Hindlimb muscle (tissue), 1 donor: ENCODE measurements at regions not wholly inside any gene's neighbourhood (a gene's known extent, or its start where the extent isn't known, plus 50 kb on each side); places are given as distances from the start of the nearest gene placed in this dataset.

Experiments used
- DNase-seq: peaks from one replicate; pipeline ENCODE4 v3.0.0-alpha.2; 2013

DNA sequence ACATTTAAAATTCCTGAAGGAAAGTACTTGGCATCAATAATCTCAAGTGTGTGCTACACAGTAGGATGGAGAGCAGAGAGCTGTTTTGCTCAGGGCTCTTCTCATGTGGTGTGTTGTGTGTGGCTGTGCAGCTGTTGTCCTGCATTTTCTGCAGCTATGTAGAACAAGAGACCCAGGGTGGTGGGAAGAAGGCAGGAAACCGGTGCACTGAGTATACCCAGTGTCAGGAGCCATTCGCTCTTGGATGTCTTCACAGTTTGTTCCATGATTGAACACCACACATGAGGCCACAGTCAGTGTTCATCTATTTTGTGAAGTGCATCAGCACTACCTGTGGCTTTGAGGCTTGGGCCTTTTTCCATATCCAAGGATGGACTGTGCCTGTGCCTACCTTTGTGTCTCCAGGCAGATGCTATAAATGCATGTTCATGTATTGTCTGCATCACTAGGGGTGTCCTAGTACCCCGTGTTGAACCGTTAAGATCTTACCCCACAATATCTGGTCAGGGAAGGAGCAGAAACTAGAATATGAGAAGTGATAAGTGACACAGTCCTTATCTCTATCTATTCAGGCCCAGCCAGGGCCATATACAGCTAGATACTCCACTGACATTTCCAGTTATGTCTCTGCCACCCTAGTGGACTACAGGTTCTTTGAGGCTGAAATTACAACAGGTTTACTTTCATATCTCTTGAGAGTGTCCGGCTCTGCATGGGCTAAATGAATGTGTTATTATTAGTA lies 194.3 kb downstream of the NR2F2 start:
- DNase-seq: no peak

DNA sequence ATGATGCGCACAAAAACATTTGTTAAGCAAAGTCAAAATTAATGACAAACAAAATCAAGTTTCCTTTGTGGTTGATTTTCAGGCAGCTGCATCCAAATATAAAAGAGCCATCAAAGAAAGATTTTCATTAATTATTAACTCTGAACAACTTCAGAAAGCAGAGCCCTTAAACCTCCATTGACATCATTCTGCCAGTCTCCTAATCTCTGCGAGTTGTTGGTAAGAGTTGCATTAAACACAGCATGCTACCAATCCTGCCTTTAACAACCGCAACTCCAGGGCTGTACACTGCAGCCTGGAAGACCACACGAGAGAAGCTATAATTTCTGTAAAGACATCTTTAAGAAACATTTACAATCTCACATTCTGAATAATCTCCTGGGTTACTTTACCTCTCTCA lies 204.6 kb downstream of the NR2F2 start:
- no peak for DNase-seq

DNA sequence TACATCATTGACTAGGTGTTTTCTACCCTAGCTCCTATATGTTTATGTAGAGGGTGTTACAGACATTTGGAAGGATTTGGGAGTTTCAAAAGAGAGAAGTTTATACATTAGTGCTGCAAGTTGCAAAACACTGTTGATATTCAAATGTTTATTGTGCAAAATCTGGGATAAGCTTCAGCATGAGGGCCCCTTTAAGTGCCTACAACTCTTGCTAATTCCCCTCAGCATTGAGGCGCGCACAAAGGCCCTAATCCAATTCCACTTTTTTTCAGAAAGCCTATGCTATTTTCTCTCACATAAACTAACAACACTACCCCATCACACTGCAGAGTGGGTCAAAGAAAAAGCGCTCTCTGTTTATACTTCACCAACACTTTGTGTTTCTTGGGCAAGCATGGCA lies 208.0 kb downstream of the NR2F2 start:
- DNase-seq: no peak

DNA sequence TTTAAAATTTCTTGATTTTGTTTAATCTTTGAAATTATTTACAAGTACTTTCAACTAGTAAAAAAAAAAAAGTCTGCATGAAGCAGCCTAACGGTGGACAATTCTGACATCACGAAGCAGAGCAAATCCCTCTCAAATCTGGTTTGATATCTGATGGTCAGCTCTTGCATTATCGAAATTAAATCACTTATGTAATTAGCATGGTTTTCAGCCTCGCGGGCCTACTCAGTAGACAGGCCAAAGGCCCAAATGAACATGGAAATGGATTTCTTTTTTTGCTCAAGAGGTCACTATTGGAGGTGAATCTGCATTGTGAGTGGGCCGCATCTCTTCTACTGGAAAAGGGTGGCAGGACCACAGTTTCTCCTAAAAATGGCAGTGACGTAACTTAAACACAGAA lies 209.8 kb downstream of the NR2F2 start:
- DNase-seq: no peak

DNA sequence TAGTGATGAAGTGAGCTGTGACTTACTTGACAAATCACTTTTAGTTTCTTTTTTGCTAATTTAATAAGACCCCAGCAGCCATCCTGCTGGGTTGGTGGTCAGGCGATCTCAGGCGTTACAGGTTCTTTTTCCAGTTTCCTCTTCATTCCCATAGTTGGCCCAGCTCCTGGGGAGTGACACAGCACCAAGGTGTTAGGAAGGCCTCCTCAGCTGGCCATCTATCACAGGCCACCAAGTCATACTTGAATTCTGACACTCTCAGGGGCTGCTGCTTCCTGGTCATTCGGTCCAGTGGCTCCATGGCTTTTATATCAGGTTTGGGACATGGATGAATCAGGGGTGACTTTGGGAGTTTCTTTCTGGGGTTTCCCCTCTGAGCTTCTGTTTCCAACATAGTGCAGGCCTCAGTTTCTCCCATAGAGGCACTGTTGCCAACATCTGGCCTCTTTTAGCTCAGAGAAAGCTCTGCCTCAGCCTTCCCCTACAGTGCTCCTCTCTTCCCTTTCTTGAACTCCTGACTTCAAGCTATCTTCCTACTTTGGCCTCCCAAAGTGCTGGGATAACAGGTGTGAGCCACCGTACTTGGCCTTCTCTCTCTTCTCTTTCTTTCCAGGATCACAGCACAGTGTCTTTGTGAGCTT lies 211.8 kb downstream of the NR2F2 start:
- no peak for DNase-seq

DNA sequence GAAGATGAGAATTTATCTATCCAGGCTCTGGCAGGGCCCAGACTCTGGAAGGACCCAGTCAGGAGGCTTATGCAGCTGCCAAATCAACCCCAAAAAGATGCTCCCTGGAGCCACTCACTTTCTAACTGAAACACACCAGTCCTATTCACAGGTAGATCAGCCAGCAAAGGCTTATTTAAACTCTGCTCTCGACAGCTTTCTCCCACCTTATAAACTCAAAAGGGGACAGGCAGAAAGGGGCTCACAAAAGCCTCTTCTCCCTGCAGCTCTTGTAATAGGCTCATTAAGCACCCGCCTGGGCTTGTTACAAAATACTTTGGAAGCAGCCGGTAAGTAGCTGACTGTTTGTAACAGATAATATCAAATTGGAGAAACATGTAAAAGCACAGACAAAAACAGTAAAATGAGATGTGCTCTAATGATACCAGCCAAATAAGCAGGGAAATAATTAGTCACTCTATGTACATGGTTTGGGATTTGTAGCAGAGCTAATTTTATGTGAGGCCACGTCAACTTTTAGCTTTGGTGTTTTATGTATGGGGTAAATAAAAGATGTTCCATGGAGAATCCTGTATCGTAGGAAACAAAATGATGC lies 213.8 kb downstream of the NR2F2 start:
- DNase-seq: no peak

DNA sequence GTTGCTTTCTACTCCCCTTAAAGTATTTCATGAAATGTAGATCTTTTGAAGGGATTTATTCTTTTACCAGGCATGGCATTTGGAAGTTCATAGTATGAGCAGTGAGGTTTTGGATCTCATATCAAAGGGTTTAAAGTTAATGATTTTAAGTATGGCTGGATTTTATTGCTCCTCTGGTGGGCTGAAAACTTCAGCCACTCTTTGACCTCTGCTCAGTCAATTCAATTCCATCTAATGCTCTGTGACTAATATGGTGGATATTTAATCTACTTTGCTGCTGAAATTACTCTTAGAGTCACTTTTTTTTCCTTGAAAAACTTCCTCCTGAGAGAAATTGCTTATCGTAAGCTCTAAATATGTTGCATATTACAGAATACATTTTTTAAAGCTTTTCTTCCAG lies 218.6 kb downstream of the NR2F2 start:
- no peak for DNase-seq

DNA sequence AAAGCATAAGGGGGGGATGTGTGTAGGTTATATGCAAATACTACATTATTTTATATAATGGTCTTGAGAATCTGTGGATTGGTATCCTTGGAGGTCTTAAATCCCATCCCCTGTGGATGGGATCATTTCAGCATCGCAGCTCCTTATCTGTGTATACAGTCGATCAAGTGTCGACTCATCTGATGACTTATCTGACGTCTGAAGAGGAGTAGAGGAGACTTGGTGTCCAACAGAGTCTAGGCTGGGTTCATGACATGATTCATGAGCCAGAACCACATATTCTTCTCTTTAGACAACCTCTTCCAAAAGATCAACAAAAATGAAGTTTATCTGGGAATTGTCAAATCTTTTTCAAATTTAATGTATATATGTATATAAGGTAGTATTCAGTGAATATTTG lies 220.7 kb downstream of the NR2F2 start:
- DNase-seq: no peak

DNA sequence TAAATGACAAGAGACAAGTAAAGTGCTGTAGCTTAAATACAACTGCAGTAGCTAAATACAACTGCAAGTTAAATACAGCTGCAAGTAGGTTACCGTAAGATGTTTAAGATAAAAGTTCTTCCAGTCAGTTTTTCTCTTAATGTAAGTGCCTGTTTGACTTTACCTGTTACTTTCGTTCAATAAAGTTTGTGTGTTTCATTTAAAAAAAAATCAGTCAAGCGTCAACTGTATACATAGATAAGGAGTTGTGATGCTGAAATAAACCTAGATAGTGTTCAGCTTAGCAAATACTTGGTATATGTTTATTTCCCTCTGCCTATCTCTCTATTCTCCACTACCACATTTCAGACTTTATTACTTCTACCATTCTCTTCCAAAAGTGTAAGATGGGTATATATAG lies 221.2 kb downstream of the NR2F2 start:
- DNase-seq: no peak

DNA sequence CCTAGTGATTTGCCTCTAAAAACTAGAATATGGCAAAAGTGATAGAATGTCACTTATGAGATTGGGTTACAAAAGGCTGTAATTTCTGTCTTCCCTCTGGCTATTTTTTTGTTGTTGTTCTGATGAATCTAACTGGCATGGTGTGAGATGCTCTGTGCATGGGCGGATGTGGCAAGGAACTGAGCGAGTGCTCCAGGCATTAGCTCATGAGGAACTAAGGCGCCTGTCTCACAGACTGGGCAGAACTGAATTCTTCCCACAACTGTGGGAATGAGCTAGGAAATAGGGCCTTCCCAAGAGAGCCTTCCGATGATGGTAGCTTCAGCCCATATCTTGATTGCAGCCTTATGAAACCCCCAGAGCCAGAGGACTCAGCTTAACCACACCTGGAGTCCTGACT lies 222.5 kb downstream of the NR2F2 start:
- DNase-seq: no peak

DNA sequence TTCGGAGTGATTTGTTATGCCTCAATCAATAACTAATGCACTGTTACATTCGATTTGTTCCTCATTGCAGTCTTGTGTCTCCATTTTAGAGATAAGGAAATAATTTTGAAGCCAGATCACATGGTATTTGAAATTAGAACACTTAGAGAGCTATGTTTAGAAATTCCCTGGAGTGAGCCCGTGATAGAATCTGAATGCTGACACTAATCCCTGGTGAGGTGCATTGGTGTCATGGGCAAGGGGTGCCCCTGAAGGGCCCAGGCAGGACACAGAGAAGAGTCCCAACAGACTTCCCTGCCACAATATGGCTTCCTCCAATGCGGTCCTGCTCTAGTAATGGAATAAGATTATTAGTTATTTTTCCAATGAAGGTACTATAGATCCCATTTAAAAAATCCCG lies 223.0 kb downstream of the NR2F2 start:
- DNase-seq: no peak

DNA sequence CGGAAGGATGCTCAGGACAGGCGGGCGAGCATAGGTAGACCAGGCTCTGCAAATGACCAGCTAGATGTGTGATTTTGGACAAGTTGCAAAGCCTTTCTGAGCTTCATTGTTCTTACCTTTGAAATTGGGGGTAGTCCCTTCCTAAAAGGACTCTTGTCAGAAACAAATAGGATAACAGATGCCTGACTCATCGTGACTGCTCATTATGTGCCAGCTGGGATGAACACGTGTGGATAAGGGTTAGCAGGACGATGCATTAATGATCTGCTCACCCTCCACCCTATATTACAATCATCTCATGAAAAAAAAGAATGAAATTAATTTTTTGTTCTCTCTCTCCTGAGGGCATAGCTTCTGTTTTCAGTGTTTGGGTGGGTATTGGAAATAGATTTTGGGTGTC lies 223.4 kb downstream of the NR2F2 start:
- no peak for DNase-seq

DNA sequence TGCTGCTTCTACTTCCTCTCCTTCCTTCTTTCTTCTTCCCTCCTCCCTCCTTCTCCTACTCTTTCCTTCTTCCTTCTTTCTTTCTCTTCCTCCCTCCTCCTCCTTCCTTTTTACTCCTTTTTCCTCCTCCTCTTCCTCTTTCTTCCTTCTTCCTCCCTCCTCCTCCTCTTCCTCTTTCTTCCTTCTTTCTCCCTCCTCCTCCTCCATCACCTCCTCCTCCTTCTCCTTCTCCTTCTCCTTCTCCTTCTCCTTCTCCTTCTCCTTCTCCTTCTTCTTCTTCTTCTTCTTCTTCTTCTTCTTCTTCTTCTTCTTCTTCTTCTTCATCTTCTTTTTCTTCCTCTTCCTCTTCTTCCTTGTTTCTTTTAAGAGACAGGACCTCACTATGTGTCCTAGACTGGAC lies 224.0 kb downstream of the NR2F2 start:
- DNase-seq: no peak

DNA sequence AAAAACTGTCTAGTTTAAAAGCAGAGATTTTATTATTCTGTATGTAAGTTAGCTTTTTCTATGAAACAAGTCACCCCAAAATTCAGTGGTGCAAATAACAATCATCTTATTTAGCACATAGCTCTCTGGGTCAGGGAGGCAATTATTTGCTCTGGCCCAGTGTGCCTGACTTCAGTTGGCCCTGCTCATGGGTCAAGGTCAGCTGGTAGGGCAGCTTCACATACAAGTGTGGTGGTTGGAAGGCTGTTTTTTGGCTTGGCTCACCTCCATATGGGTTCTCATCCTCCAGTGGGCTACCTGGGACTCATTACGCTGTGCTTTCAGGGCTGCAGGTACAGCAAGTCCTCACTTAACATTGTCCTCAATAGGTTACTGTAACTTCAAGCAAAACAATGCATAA lies 228.6 kb downstream of the NR2F2 start:
- no peak for DNase-seq

DNA sequence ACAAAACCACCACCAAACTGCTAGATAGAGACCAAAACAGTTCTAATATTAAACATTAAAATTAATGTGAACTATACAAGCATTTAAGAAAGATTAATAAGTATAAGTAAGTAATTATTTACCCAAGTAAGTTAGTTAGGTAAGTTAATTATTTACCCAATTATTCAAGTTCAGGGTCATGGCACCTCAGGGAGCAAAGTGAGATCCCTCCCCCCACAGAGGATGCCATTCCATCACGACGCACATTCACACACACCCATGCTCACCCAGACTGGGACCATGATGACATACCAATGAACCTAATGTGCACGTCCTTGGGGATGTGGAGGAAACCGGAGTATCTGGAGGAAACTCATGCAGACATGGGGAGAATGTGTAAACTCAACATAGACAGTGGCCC lies 229.1 kb downstream of the NR2F2 start:
- DNase-seq: no peak

DNA sequence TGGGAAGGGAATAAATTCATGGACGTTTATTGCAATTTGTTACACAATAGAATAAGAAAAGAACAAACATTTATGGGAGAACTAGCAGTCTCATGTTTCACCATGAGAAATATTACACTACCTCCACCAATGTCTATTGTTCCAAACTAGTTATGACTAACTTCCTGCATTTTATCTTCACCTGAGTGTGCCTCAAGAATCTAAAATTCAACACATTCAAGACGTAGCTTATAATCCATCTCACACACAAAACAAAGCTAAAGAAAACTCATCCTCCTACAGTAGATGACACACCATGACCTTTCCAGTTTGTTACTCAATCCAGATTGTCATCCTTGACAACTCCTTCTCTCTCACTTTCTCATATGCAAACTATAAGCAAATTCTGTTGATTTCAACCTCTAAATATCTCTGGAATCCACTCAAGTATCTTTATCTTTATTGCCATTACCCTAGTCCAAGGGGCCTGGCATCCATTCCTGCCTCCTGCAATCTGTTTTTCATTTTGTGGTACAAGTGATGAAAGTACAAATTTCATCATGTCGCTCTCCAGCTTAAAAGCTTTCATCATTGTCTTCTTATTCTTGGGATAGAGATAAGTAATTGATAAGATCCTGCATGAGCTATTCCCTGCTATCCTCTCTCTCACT lies 229.9 kb downstream of the NR2F2 start:
- no peak for DNase-seq

DNA sequence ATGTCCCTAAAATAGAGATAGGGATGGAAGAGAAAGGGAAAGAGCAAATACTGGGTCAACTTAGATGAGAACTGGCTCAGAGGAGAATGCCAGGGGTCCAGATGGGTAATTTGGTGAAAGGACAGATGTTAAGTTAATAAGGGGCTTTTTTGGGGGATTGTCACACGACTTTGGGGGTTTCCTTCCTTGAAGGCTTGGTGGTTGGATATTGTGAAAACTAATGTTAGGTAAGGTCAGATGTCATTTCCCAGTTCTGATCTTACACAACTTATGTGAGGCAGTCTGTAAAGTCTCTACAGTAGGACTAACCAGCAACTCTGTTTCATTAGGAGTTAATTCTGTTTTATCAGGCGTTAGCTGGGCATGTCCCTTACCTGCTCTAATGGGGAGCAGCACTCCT lies 231.1 kb downstream of the NR2F2 start:
- no peak for DNase-seq

DNA sequence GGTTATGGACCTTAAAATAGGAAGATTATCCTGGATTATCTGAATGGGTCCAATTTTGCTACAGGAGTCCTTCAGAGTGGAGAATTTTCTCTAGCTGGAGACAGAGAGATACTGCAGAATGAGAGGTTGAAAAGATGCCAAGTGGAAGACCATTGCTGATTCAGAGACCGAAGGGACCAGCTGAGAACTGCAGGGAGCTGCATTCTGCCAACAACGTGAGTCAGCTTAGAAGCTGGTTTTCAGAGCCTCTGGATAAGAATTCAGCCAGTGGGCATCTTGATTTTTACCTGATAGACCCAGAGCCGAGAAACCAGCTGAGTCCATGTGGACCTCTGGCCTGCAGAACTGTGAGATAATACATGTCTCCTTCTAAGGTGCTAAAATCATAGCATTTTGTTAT lies 234.0 kb downstream of the NR2F2 start:
- no peak for DNase-seq

DNA sequence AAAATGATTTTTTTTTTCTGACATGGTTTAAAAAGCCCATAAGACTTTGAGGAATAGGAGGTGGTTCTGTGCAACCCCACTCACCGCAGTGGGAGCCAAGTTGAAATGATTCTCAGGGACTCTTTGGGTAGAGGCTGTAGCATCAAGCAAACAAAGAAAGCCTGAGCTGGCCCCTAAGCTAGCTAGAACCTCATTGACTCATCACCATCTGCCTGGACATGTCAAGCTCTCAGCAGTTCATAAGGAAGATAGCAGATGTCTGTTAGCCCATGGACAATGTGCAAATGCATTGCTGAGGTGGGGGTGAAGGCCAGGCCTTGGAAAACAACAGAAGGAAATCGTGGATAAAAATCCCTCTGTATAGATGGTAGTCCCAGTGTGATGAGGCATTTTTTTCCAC lies 234.8 kb downstream of the NR2F2 start:
- DNase-seq: no peak

DNA sequence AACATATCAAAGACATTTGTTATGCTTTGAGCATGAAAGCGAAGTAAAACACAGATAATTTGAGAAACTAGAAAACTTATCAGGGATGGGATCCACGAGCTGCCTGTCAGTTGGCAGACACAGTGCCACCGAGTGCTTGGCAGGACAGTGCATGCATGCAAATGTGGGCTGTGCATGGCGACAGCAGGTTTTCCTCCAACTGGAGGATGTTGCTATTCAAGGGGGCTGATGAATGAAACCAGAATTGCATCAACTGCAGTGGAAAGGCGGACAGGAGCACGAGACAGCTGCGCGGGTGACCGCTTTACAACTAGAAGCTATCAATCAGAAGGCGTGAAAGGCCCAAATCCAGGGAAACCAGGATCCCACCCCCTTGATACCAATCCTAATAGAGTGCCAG lies 244.3 kb downstream of the NR2F2 start:
- DNase-seq: no peak

DNA sequence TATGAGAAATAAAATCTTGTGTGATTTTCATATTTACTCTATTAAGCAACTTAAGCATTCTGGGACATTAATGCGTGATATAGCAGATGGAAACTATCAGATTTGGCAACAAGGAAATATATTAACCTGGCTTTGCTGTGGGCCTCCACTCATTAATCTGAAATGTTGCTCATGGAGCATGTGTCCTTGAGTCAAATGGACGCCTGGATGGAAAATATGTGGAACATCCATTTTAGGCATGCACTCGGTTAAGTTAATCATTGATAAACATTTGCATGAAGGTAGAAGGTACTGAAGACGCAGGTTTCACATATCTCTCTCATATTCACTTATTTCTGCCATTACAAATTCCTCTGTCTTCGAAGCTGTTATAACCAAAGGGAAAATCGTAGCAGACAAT lies 246.1 kb downstream of the NR2F2 start:
- DNase-seq: no peak

DNA sequence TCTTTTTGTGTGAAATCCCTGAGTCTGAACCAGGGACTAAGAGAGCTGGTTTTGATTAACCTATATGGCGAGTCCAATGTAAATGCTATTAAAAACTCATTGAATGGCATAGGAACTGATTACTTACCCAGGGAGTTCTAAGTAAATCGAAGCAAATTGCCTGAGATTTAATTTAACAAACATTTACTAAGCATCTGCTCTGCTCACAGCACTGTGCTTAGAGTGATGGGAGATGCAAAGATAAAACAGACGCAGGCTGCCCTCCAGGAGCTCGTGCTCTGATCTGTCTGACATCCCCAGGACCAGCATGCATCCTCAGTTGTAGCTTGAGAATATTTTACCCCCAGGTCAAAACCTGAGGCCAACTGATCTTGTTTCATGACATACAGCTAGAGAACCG lies 247.9 kb downstream of the NR2F2 start:
- no peak for DNase-seq

DNA sequence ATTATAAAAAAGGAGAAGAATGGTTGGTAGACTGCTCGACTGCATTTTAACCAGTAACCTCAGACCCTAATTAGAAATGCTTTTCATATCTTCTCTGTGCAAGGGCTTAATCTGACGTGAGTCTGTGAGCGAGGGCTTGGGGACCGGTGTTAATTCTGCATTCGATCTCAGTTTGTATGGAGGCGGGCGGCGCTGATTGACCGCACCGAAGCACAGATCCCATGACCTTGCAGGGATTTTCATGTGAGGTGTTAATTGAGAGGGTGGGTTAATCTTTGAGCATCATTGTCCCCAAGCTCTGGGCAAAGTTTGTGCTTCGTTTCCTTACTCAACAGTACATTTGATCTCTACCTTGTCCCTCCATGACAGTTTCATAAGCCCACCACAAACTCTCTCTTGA lies 250.9 kb downstream of the NR2F2 start:
- DNase-seq: no peak

DNA sequence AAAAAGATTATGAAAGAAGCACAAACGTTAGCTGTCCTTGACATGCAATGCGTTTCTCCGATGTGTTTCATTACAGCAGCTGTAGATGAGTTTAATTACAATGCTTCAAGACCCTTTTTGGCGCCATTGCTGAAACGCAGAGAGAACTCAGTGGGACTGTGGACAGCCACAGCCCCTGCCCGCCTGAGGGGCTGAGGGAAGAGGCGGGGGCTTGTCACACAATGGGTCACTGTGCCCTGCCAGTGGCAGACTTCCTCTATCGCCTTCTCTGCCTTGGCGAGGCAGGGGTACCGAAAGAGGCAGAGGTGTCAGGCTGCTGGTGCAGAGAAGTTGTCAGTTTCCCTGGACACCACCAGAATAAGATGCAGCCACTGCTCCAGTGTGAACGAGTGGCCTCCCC lies 252.0 kb downstream of the NR2F2 start:
- DNase-seq: no peak
